ENCODE measurements at regions not wholly inside any gene's neighbourhood (a gene's known extent, or its start where the extent isn't known, plus 50 kb on each side); places are given as distances from the start of the nearest gene placed in this dataset.

DNA sequence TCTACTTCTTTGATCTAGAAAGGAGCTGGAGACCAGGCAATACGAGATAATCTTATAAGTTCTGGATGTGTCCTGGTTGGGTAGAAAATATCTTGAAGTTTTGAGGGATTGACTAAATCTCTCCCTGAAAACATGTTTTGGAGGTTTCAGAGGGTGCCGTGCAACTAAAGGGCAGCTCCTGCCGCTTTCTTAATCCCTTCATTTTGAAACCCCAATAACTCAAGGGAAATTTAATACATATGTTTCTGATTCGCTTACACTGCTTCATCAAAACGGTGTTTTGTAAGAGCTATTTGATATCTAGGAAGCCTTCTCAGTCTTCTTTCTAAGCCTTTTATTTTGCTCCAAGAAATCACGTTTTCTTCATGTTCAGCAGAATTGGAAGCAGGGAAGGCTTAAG, 129.0 kb downstream of the ASCL1 start:
- Histone ChIP-seq H3K36me3 (replicated peaks in 1 of 2; ENCODE audit: control insufficient read depth in 1 of 2, insufficient read depth in 2 of 2, low read length in 1 of 2) (no peaks in the 10 kb centered on the region), H4K20me1 (ENCODE audit: insufficient read depth) (no peaks in the 10 kb centered on the region), H3K27me3 (ENCODE audit: insufficient read depth) (no peaks in the 10 kb centered on the region), H3K4me1 (ENCODE audit: control insufficient read depth in 1 of 2, insufficient read depth in 2 of 2, low read depth in 1 of 2, low read length in 1 of 2) (no peaks in the 10 kb centered on the region; a peak in 1 of 4 replicates), H3K9me2 (no peaks in the 10 kb centered on the region), H3K4me3 (ENCODE audit: low read depth in 2 of 2, low read length in 1 of 2) (no peak overlapping the region), H3K27ac (ENCODE audit: low read depth in 2 of 2, low read length in 1 of 2) (no peak overlapping the region), H3K79me2 (ENCODE audit: insufficient read depth) (no peaks in the 10 kb centered on the region), H3K9ac (no peak overlapping the region), H2AFZ (ENCODE audit: low read depth) (no peak overlapping the region), H3K4me2 (no peak overlapping the region), H3F3A (replicated peaks; ENCODE audit: insufficient read depth) (no peaks in the 10 kb centered on the region), H3K9me3 (no peaks in the 10 kb centered on the region)
- ChIA-PET CTCF (interaction anchor here (0.7 to 1.1 kb wide), 2 partner anchors 11 to 1103 kb away, joined by 3 to 4 read pairs; no protein-coding TSS in a partner anchor), POLR2A (no interaction called here)
- WGBS (ENCODE audit: low lambda C conversion rate) = 23% methylated on average over 6 of the region's 6 CpGs
- TF ChIP-seq MEF2A (IDR thresholded peaks at IDR 0.05; ENCODE audit: borderline replicate concordance, low read depth) (no peak), GATA2 (CRISPR knock-in tag; IDR thresholded peaks at IDR 0.05) (no peak), RXRA (IDR thresholded peaks at IDR 0.05; ENCODE audit: borderline replicate concordance, low read depth) (no peak), TEAD4 (IDR thresholded peaks at IDR 0.05; ENCODE audit: borderline replicate concordance, insufficient read depth) (no peak), FOXM1 (IDR thresholded peaks at IDR 0.05; ENCODE audit: low read depth) (no peak), RAD21 (IDR thresholded peaks at IDR 0.05; ENCODE audit: low read length) (no peak), FOXJ3 (CRISPR knock-in tag; IDR thresholded peaks at IDR 0.05) (no peak), TAF1 (IDR thresholded peaks at IDR 0.05; ENCODE audit: borderline replicate concordance, low read depth, low read length) (no peak), CHD2 (IDR thresholded peaks at IDR 0.05; ENCODE audit: low read length, partially characterized antibody) (no peak), TCF12 (IDR thresholded peaks at IDR 0.05) (no peak), POLR2AphosphoS5 (IDR thresholded peaks at IDR 0.05; ENCODE audit: low read depth, low read length) (no peak)
- TF ChIP-seq, protein P1, sequence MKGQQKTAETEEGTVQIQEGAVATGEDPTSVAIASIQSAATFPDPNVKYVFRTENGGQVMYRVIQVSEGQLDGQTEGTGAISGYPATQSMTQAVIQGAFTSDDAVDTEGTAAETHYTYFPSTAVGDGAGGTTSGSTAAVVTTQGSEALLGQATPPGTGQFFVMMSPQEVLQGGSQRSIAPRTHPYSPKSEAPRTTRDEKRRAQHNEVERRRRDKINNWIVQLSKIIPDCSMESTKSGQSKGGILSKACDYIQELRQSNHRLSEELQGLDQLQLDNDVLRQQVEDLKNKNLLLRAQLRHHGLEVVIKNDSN (IDR thresholded peaks at IDR 0.05; ENCODE audit: borderline replicate concordance, low read depth) = no peak
- TF ChIP-seq, protein P2, sequence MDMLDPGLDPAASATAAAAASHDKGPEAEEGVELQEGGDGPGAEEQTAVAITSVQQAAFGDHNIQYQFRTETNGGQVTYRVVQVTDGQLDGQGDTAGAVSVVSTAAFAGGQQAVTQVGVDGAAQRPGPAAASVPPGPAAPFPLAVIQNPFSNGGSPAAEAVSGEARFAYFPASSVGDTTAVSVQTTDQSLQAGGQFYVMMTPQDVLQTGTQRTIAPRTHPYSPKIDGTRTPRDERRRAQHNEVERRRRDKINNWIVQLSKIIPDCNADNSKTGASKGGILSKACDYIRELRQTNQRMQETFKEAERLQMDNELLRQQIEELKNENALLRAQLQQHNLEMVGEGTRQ (IDR thresholded peaks at IDR 0.05; ENCODE audit: borderline replicate concordance, low read depth, low read length) = no peak
- TF ChIP-seq, protein P3, sequence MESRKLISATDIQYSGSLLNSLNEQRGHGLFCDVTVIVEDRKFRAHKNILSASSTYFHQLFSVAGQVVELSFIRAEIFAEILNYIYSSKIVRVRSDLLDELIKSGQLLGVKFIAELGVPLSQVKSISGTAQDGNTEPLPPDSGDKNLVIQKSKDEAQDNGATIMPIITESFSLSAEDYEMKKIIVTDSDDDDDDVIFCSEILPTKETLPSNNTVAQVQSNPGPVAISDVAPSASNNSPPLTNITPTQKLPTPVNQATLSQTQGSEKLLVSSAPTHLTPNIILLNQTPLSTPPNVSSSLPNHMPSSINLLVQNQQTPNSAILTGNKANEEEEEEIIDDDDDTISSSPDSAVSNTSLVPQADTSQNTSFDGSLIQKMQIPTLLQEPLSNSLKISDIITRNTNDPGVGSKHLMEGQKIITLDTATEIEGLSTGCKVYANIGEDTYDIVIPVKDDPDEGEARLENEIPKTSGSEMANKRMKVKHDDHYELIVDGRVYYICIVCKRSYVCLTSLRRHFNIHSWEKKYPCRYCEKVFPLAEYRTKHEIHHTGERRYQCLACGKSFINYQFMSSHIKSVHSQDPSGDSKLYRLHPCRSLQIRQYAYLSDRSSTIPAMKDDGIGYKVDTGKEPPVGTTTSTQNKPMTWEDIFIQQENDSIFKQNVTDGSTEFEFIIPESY (IDR thresholded peaks at IDR 0.05; ENCODE audit: borderline replicate concordance, low read depth) = no peak
- TF ChIP-seq, protein P4, sequence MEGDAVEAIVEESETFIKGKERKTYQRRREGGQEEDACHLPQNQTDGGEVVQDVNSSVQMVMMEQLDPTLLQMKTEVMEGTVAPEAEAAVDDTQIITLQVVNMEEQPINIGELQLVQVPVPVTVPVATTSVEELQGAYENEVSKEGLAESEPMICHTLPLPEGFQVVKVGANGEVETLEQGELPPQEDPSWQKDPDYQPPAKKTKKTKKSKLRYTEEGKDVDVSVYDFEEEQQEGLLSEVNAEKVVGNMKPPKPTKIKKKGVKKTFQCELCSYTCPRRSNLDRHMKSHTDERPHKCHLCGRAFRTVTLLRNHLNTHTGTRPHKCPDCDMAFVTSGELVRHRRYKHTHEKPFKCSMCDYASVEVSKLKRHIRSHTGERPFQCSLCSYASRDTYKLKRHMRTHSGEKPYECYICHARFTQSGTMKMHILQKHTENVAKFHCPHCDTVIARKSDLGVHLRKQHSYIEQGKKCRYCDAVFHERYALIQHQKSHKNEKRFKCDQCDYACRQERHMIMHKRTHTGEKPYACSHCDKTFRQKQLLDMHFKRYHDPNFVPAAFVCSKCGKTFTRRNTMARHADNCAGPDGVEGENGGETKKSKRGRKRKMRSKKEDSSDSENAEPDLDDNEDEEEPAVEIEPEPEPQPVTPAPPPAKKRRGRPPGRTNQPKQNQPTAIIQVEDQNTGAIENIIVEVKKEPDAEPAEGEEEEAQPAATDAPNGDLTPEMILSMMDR (IDR thresholded peaks at IDR 0.05) = no peak
- TF ChIP-seq, protein P5, sequence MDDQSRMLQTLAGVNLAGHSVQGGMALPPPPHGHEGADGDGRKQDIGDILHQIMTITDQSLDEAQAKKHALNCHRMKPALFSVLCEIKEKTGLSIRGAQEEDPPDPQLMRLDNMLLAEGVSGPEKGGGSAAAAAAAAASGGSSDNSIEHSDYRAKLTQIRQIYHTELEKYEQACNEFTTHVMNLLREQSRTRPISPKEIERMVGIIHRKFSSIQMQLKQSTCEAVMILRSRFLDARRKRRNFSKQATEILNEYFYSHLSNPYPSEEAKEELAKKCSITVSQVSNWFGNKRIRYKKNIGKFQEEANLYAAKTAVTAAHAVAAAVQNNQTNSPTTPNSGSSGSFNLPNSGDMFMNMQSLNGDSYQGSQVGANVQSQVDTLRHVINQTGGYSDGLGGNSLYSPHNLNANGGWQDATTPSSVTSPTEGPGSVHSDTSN (IDR thresholded peaks at IDR 0.05) = no peak
- DNase-seq = no peak
